CD4-positive, alpha-beta T cell (primary cell): ENCODE measurements at regions not wholly inside any gene's neighbourhood (a gene's known extent, or its start where the extent isn't known, plus 50 kb on each side); places are given as distances from the start of the nearest gene placed in this dataset.

Experiments used
- ATAC-seq: fragments of 200-7000 bp; cut with Tn5 transposase; one replicate; pipeline ENCODE4 v1.10.0; 2022; ENCODE audit warnings: mild to moderate bottlenecking; ENCODE audit not compliant: poor library complexity
- CTCF ChIA-PET: fragments of 350-600 bp; sonication (Branson Sonifier 250); formaldehyde crosslinking; loops from one replicate; lab custom pipeline; 2021; ENCODE audit warnings: antibody characterized with exemption, inconsistent platforms; lab: Charles Lee
- POLR2A ChIA-PET: fragments of 350-600 bp; sonication (Branson Sonifier 250); formaldehyde crosslinking; loops from one replicate; lab custom pipeline; 2021; ENCODE audit warnings: antibody characterized with exemption, inconsistent platforms; lab: Charles Lee
- DNase-seq, 14 experiments: peaks; one replicate each; pipeline ENCODE4 v3.0.0-alpha.2; 2013 to 2020; ENCODE audit warnings: mixed read lengths in 2 of 14
- H3K27ac ChIP-seq, 2 donors: one replicate each; pipeline versions ENCODE4 v1.5.1 to v1.7.0; 2013; ENCODE audit warnings: low read length in 2 of 2, low read depth in 1 of 2, mild to moderate bottlenecking in 1 of 2
- H3K27me3 ChIP-seq, 2 experiments: 1 replicate in 1 of 2; 2 replicates in 1 of 2; pipeline versions ENCODE4 v1.6.1 to v1.7.0; 2013; ENCODE audit warnings: low read length in 2 of 2, control low read depth in 1 of 2, mild to moderate bottlenecking in 1 of 2, moderate library complexity in 1 of 2; ENCODE audit not compliant: insufficient read depth in 2 of 2, control insufficient read depth in 1 of 2
- H3K36me3 ChIP-seq: one replicate; pipeline ENCODE4 v1.6.1; 2013; ENCODE audit warnings: low read length, control low read depth; ENCODE audit not compliant: insufficient read depth
- H3K4me1 ChIP-seq: one replicate; pipeline ENCODE4 v1.6.1; 2013; ENCODE audit warnings: low read length, control low read depth; ENCODE audit not compliant: insufficient read depth
- H3K4me3 ChIP-seq: one replicate; pipeline ENCODE4 v1.5.1; 2013; ENCODE audit warnings: mild to moderate bottlenecking, low read length, moderate library complexity
- H3K9me3 ChIP-seq, 2 experiments: 1 replicate in 1 of 2; 2 replicates in 1 of 2; pipeline versions ENCODE4 v1.6.1 to v1.7.0; 2013; ENCODE audit warnings: low read length in 2 of 2, mild to moderate bottlenecking in 2 of 2, control low read depth in 1 of 2, moderate library complexity in 1 of 2; ENCODE audit not compliant: control insufficient read depth in 1 of 2, insufficient read depth in 1 of 2
- H3K27ac Mint-ChIP-seq: one replicate; pipeline ENCODE4 v1.8.0; 2020; ENCODE audit warnings: mixed read lengths
- H3K27me3 Mint-ChIP-seq: one replicate; pipeline ENCODE4 v1.8.0; 2021; ENCODE audit warnings: mixed read lengths
- H3K36me3 Mint-ChIP-seq: one replicate; pipeline ENCODE4 v1.8.0; 2021; ENCODE audit warnings: low read depth, mixed read lengths
- H3K4me1 Mint-ChIP-seq: one replicate; pipeline ENCODE4 v1.8.0; 2021; ENCODE audit warnings: low read depth, mixed read lengths
- H3K4me3 Mint-ChIP-seq: one replicate; pipeline ENCODE4 v1.8.0; 2020; ENCODE audit warnings: mild to moderate bottlenecking, mixed read lengths
- H3K9me3 Mint-ChIP-seq: one replicate; pipeline ENCODE4 v1.8.0; 2020; ENCODE audit warnings: mixed read lengths
- CTCF ChIP-seq: fragments of 200-600 bp; IDR thresholded peaks from one replicate; pipeline ENCODE4 v1.8.0; 2022; ENCODE audit warnings: antibody characterized with exemption, mild to moderate bottlenecking
- intact Hi-C, 2 experiments: fragments of 100-400 bp; cut with DNase I in 1 of 2; cut with micrococcal nuclease in 1 of 2; formaldehyde crosslinking; loops; one replicate each; pipeline versions ENCODE4 v1.15.1 to v1.9.0; 2023 to 2025; cut with DNase I, micrococcal nuclease

- no peaks in the 10 kb centered on the region for H3K4me1 Mint-ChIP-seq
- H3K9me3 Mint-ChIP-seq: no peaks in the 10 kb centered on the region
- CTCF ChIA-PET: no interaction called here
- no peaks in the 10 kb centered on the region for H3K36me3 ChIP-seq
- H3K27me3 ChIP-seq: no peaks in the 10 kb centered on the region
- no peak overlapping the region for H3K4me3 Mint-ChIP-seq
- no peak overlapping the region for H3K27ac ChIP-seq
- POLR2A ChIA-PET: no interaction called here
- H3K4me3 ChIP-seq: no peak overlapping the region
- H3K36me3 Mint-ChIP-seq: no peaks in the 10 kb centered on the region
- peaks cover 0 to 10% of the 10 kb centered on the region in 2 experiments for H3K9me3 ChIP-seq
- intact Hi-C loops: no loop called here
- no peak for ATAC-seq
- H3K4me1 ChIP-seq: no peaks in the 10 kb centered on the region
- H3K27ac Mint-ChIP-seq: no peak overlapping the region
- TF ChIP-seq CTCF: no peak
- DNase-seq: no peak
- no peaks in the 10 kb centered on the region for H3K27me3 Mint-ChIP-seq
Observed at GRCh38 chr2:6216234-6216633, 524.0 kb downstream of the SOX11 start.

GRCh38 chr2:6218926-6219325 lies 526.7 kb downstream of the SOX11 start:
- intact Hi-C loops: no loop called here
- H3K4me3 ChIP-seq: no peak overlapping the region

DNA sequence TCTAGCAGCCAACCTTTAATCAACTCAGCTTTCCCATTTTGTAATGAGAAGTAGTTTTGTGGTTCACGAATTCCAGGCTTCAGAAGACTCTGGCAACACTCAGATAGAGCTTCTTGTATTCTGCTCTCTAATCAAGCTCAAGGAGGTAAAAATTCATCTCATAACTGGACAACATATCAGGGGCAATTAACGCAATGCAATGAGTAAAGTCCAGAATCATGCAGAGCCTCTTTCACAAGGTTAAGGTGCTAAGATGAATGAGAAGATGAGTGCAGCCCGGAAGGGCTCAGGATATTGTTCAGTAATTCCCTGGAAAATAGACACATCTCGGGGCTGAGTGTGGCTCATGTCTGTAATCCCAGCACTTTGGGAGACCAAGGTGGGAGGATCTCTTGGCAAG lies 527.7 kb downstream of the SOX11 start:
- intact Hi-C loops: no loop called here
- Mint-ChIP-seq H3K36me3 (no peaks in the 10 kb centered on the region), H3K27me3 (no peaks in the 10 kb centered on the region), H3K27ac (no peak overlapping the region), H3K9me3 (no peaks in the 10 kb centered on the region), H3K4me3 (no peak overlapping the region), H3K4me1 (no peaks in the 10 kb centered on the region)
- DNase-seq (no peak), ATAC-seq (no peak)
- TF ChIP-seq CTCF: no peak
- Histone ChIP-seq H3K36me3 (no peaks in the 10 kb centered on the region), H3K9me3 (no peaks in the 10 kb centered on the region), H3K4me3 (no peak overlapping the region), H3K27ac (no peak overlapping the region), H3K27me3 (no peaks in the 10 kb centered on the region), H3K4me1 (no peaks in the 10 kb centered on the region)
- CTCF ChIA-PET: no interaction called here
- POLR2A ChIA-PET: no interaction called here

More at GRCh38 chr2:6218926-6219325, 526.7 kb downstream of the SOX11 start:
- ChIA-PET POLR2A (no interaction called here), CTCF (no interaction called here)
- Mint-ChIP-seq H3K27ac (no peak overlapping the region), H3K9me3 (no peaks in the 10 kb centered on the region), H3K27me3 (no peaks in the 10 kb centered on the region), H3K36me3 (no peaks in the 10 kb centered on the region), H3K4me1 (no peaks in the 10 kb centered on the region), H3K4me3 (no peak overlapping the region)
- Histone ChIP-seq H3K27ac (no peak overlapping the region), H3K4me1 (no peaks in the 10 kb centered on the region), H3K36me3 (no peaks in the 10 kb centered on the region), H3K27me3 (no peaks in the 10 kb centered on the region), H3K9me3 (no peaks in the 10 kb centered on the region)
- DNase-seq (no peak), ATAC-seq (no peak)
- no peak for TF ChIP-seq CTCF
